Esophagus muscularis mucosa (tissue), 4 donors: ENCODE measurements at regions not wholly inside any gene's neighbourhood (a gene's known extent, or its start where the extent isn't known, plus 50 kb on each side); places are given as distances from the start of the nearest gene placed in this dataset.

Experiments used
- DNase-seq: peaks from one replicate; pipeline ENCODE4 v3.0.0-alpha.2; 2017; ENCODE audit errors: extremely low spot score
- H3K27ac ChIP-seq, 4 donors: fragments of 200-600 bp; sonication (generic); replicated peaks in 1 of 4; 1 replicate in 3 of 4; 2 replicates in 1 of 4; pipeline ENCODE4 v1.5.1; 2016 to 2019; ENCODE audit warnings: mild to moderate bottlenecking in 1 of 4
- H3K27me3 ChIP-seq, 4 donors: fragments of 200-600 bp; sonication (generic); one replicate each; pipeline versions ENCODE4 v1.5.1 to v1.6.0; 2016 to 2019
- H3K36me3 ChIP-seq, 4 donors: fragments of 200-600 bp; sonication (generic); one replicate each; pipeline ENCODE4 v1.5.1; 2016 to 2019
- H3K4me1 ChIP-seq, 4 donors: fragments of 200-600 bp; sonication (generic); one replicate each; pipeline ENCODE4 v1.5.1; 2016 to 2019
- H3K4me3 ChIP-seq, 4 donors: fragments of 200-600 bp; sonication (generic); 1 replicate in 2 of 4; 2 replicates in 2 of 4; pipeline ENCODE4 v1.5.1; 2016 to 2019; ENCODE audit warnings: mild to moderate bottlenecking in 4 of 4, moderate library complexity in 1 of 4
- H3K9me3 ChIP-seq, 4 donors: fragments of 200-600 bp; sonication (generic); 1 replicate in 3 of 4; 2 replicates in 1 of 4; pipeline ENCODE4 v1.5.1; 2016 to 2019
- CTCF ChIP-seq, 3 experiments: fragments of 200-600 bp in 2 of 3; fragments of 450-650 bp in 1 of 3; sonication (generic) in 2 of 3; IDR thresholded peaks; one replicate each; pipeline ENCODE4 v1.5.1; 2017 to 2019; ENCODE audit warnings: antibody characterized with exemption in 3 of 3, mild to moderate bottlenecking in 2 of 3, moderate library complexity in 1 of 3
- EP300 ChIP-seq: sonication (generic); formaldehyde crosslinking; IDR thresholded peaks from one replicate; pipeline ENCODE4 v1.6.1; 2017; ENCODE audit warnings: antibody characterized with exemption
- POLR2A ChIP-seq: fragments of 450-650 bp; IDR thresholded peaks from one replicate; pipeline ENCODE4 v1.6.1; 2017; ENCODE audit warnings: antibody characterized with exemption, moderate library complexity, mild to moderate bottlenecking, low read depth
- POLR2AphosphoS5 ChIP-seq, 2 donors: sonication (generic); formaldehyde crosslinking; IDR thresholded peaks; one replicate each; pipeline ENCODE4 v1.6.1; 2017; ENCODE audit warnings: antibody characterized with exemption in 2 of 2
- WGBS: methylation state at CpG from one replicate; pipeline ENCODE4 v1.1.5; 2018; 5-methylcytosine and 5-hydroxymethylcytosine counted together
- intact Hi-C: fragments of 100-400 bp; cut with DNase I; formaldehyde crosslinking; loops from one replicate; pipeline ENCODE4 v1.15.1; 2023

GRCh38 chr5:105573575-105573974, 2011.0 kb upstream of the NUDT12 start:
- H3K27ac ChIP-seq = no peak overlapping the region

GRCh38 chr5:105565531-105565930, 2002.9 kb upstream of the NUDT12 start:
- Histone ChIP-seq H3K9me3 (no peaks in the 10 kb centered on the region), H3K4me1 (no peaks in the 10 kb centered on the region), H3K4me3 (no peak overlapping the region), H3K27ac (no peak overlapping the region), H3K27me3 (no peaks in the 10 kb centered on the region), H3K36me3 (no peaks in the 10 kb centered on the region)
- DNase-seq = no peak
- intact Hi-C loops = no loop called here
- 79% methylated on average over 1 of the region's 1 CpG for WGBS
- TF ChIP-seq EP300 (no peak), CTCF (IDR thresholded peaks at IDR 0.05) (no peak), POLR2A (no peak), POLR2AphosphoS5 (IDR thresholded peaks at IDR 0.05) (no peak)

More at GRCh38 chr5:105573575-105573974, 2011.0 kb upstream of the NUDT12 start:
- no peaks in the 10 kb centered on the region for H3K4me1 ChIP-seq
- intact Hi-C loops = no loop called here
- H3K36me3 ChIP-seq = no peaks in the 10 kb centered on the region
- no peaks in the 10 kb centered on the region for H3K27me3 ChIP-seq
- H3K9me3 ChIP-seq = no peaks in the 10 kb centered on the region
- no peak for DNase-seq
- TF ChIP-seq POLR2A = no peak
- TF ChIP-seq CTCF (IDR thresholded peaks at IDR 0.05) = no peak
- no peak for TF ChIP-seq POLR2AphosphoS5 (IDR thresholded peaks at IDR 0.05)
- TF ChIP-seq EP300 = no peak
- H3K4me3 ChIP-seq = no peak overlapping the region

GRCh38 chr5:105563842-105564241, 2001.3 kb upstream of the NUDT12 start:
- 88% methylated on average over 2 of the region's 8 CpGs for WGBS
- H3K36me3 ChIP-seq = no peaks in the 10 kb centered on the region
- no peak overlapping the region for H3K4me3 ChIP-seq
- no peak overlapping the region for H3K27ac ChIP-seq
- TF ChIP-seq POLR2AphosphoS5 (IDR thresholded peaks at IDR 0.05) = no peak
- TF ChIP-seq CTCF (IDR thresholded peaks at IDR 0.05) = no peak
- no peak for TF ChIP-seq POLR2A
- TF ChIP-seq EP300 = no peak
- H3K9me3 ChIP-seq = no peaks in the 10 kb centered on the region
- H3K27me3 ChIP-seq = no peaks in the 10 kb centered on the region
- no peaks in the 10 kb centered on the region for H3K4me1 ChIP-seq
- DNase-seq = no peak
- intact Hi-C loops = no loop called here

GRCh38 chr5:105554568-105555169, 1992.1 kb upstream of the NUDT12 start:
- H3K36me3 ChIP-seq = no peaks in the 10 kb centered on the region
- no peak overlapping the region for H3K27ac ChIP-seq
- no peak for DNase-seq
- H3K27me3 ChIP-seq = no peaks in the 10 kb centered on the region
- TF ChIP-seq POLR2AphosphoS5 (IDR thresholded peaks at IDR 0.05) (no peak), POLR2A (no peak), EP300 (no peak), CTCF (IDR thresholded peaks at IDR 0.05) (no peak)
- no peak overlapping the region for H3K4me3 ChIP-seq
- no peaks in the 10 kb centered on the region for H3K9me3 ChIP-seq
- intact Hi-C loops = no loop called here
- WGBS = 80% methylated on average over 4 of the region's 4 CpGs
- peaks cover 0 to 3% (median 0%) of the 10 kb centered on the region in 4 donors for H3K4me1 ChIP-seq

- Histone ChIP-seq H3K27ac (no peak overlapping the region), H3K27me3 (no peaks in the 10 kb centered on the region), H3K4me1 (no peaks in the 10 kb centered on the region), H3K4me3 (no peak overlapping the region), H3K36me3 (no peaks in the 10 kb centered on the region), H3K9me3 (no peaks in the 10 kb centered on the region)
- DNase-seq = no peak
- 70% methylated on average over 1 of the region's 1 CpG for WGBS
- intact Hi-C loops = no loop called here
- TF ChIP-seq POLR2A (no peak), EP300 (no peak), POLR2AphosphoS5 (IDR thresholded peaks at IDR 0.05) (no peak), CTCF (IDR thresholded peaks at IDR 0.05) (no peak)
These were observed 1981.7 kb upstream of the NUDT12 start for GRCh38 chr5:105544300-105544699.
